ENCODE measurements at regions not wholly inside any gene's neighbourhood (a gene's known extent, or its start where the extent isn't known, plus 50 kb on each side); places are given as distances from the start of the nearest gene placed in this dataset.

GRCh38 chr2:104744537-104744936 is 109.4 kb upstream of the POU3F3 start:
- no peak overlapping the region for H2AFZ ChIP-seq (ENCODE audit: low read depth, low read length, severe bottlenecking)
- TF ChIP-seq CTCF (IDR thresholded peaks at IDR 0.05; ENCODE audit: insufficient read depth, low read length, poor library complexity, severe bottlenecking) (no peak), EZH2phosphoT487 (conservative IDR thresholded peaks at IDR 0.05; ENCODE audit: low read length) (no peak)
- no peaks in the 10 kb centered on the region for H3K9me3 ChIP-seq (ENCODE audit: insufficient read depth, low read length)
- H3K9ac ChIP-seq (ENCODE audit: low read length): no peak overlapping the region
- no peaks in the 10 kb centered on the region for H3K27me3 ChIP-seq (ENCODE audit: low read length)
- no peak overlapping the region for H3K4me2 ChIP-seq (ENCODE audit: low read depth, low read length, poor library complexity, severe bottlenecking)
- no peaks in the 10 kb centered on the region for H3K79me2 ChIP-seq (ENCODE audit: insufficient read depth, low read length)
- H3K9me2 ChIP-seq (replicated peaks; ENCODE audit: insufficient read depth, low read length): no peaks in the 10 kb centered on the region
- no peak overlapping the region for H3K27ac ChIP-seq (ENCODE audit: low read depth, low read length)
- no peaks in the 10 kb centered on the region for H3K36me3 ChIP-seq (ENCODE audit: low read length)
- H4K20me1 ChIP-seq (ENCODE audit: low read depth, low read length): no peaks in the 10 kb centered on the region
- H3K4me3 ChIP-seq (ENCODE audit: insufficient read depth, low read length, poor library complexity, severe bottlenecking): no peak overlapping the region
- no peaks in the 10 kb centered on the region for H3F3A ChIP-seq (ENCODE audit: insufficient read depth)

GRCh38 chr2:104745846-104746245 is 108.1 kb upstream of the POU3F3 start:
- Histone ChIP-seq H3K27ac (ENCODE audit: low read depth, low read length) (no peak overlapping the region), H3K27me3 (ENCODE audit: low read length) (no peaks in the 10 kb centered on the region), H3K79me2 (ENCODE audit: insufficient read depth, low read length) (no peaks in the 10 kb centered on the region), H2AFZ (ENCODE audit: low read depth, low read length, severe bottlenecking) (no peak overlapping the region), H3K36me3 (ENCODE audit: low read length) (no peaks in the 10 kb centered on the region), H3K4me3 (ENCODE audit: insufficient read depth, low read length, poor library complexity, severe bottlenecking) (no peak overlapping the region), H4K20me1 (ENCODE audit: low read depth, low read length) (no peaks in the 10 kb centered on the region), H3K4me2 (ENCODE audit: low read depth, low read length, poor library complexity, severe bottlenecking) (no peak overlapping the region), H3F3A (ENCODE audit: insufficient read depth) (no peaks in the 10 kb centered on the region), H3K9me2 (replicated peaks; ENCODE audit: insufficient read depth, low read length) (no peaks in the 10 kb centered on the region), H3K9ac (ENCODE audit: low read length) (no peak overlapping the region), H3K9me3 (ENCODE audit: insufficient read depth, low read length) (no peaks in the 10 kb centered on the region)
- TF ChIP-seq EZH2phosphoT487 (conservative IDR thresholded peaks at IDR 0.05; ENCODE audit: low read length) (no peak), CTCF (IDR thresholded peaks at IDR 0.05; ENCODE audit: insufficient read depth, low read length, poor library complexity, severe bottlenecking) (no peak)

GRCh38 chr2:104746299-104746698 is 107.6 kb upstream of the POU3F3 start:
- H4K20me1 ChIP-seq (ENCODE audit: low read depth, low read length): no peaks in the 10 kb centered on the region
- H2AFZ ChIP-seq (ENCODE audit: low read depth, low read length, severe bottlenecking): no peak overlapping the region
- no peaks in the 10 kb centered on the region for H3K9me3 ChIP-seq (ENCODE audit: insufficient read depth, low read length)
- no peak overlapping the region for H3K9ac ChIP-seq (ENCODE audit: low read length)
- no peaks in the 10 kb centered on the region for H3K79me2 ChIP-seq (ENCODE audit: insufficient read depth, low read length)
- no peaks in the 10 kb centered on the region for H3F3A ChIP-seq (ENCODE audit: insufficient read depth)
- no peak overlapping the region for H3K27ac ChIP-seq (ENCODE audit: low read depth, low read length)
- no peak overlapping the region for H3K4me2 ChIP-seq (ENCODE audit: low read depth, low read length, poor library complexity, severe bottlenecking)
- no peak overlapping the region for H3K4me3 ChIP-seq (ENCODE audit: insufficient read depth, low read length, poor library complexity, severe bottlenecking)
- H3K27me3 ChIP-seq (ENCODE audit: low read length): no peaks in the 10 kb centered on the region
- no peaks in the 10 kb centered on the region for H3K36me3 ChIP-seq (ENCODE audit: low read length)
- no peaks in the 10 kb centered on the region for H3K9me2 ChIP-seq (replicated peaks; ENCODE audit: insufficient read depth, low read length)
- TF ChIP-seq CTCF (IDR thresholded peaks at IDR 0.05; ENCODE audit: insufficient read depth, low read length, poor library complexity, severe bottlenecking) (no peak), EZH2phosphoT487 (conservative IDR thresholded peaks at IDR 0.05; ENCODE audit: low read length) (no peak)
